ENCODE measurements at regions not wholly inside any gene's neighbourhood (a gene's known extent, or its start where the extent isn't known, plus 50 kb on each side); places are given as distances from the start of the nearest gene placed in this dataset.
"Not testable (repeated sequence)": the region's sequence is repeated elsewhere in the genome, so short reads cannot be mapped to it uniquely, and the experiment has no call there.

DNA sequence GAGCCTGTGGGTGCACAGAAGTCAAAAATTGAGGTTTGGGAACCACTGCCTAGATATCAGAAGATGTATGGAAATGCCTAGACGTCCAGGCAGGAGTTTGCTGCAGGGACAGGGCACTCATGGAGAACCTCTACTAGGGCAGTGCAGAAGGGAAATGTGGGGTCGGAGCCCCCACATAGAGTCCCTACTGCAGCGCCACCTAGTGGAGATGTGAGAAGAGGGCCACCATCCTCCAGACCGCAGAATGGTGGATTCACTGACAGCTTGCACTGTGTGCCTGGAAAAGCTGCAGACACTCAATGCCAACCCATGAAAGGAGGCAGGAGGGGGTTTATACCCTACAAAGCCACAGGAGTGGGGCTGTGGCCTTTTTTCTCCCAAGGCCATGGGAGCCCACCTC lies 159.0 kb upstream of the ROPN1B start:
- intact Hi-C loops (cut with micrococcal nuclease); POLR2A ChIA-PET (ENCODE audit: unreplicated experiment); H3K9me3 ChIP-seq (ENCODE audit: low read length): not testable (repeated sequence)

GRCh38 chr3:125822175-125822574 lies 146.8 kb upstream of the ROPN1B start:
- CTCF ChIA-PET; H3K36me3 ChIP-seq (ENCODE audit: low read depth, low read length); H4K20me1 ChIP-seq (ENCODE audit: low read length); H3K4me1 ChIP-seq (ENCODE audit: insufficient read depth, low read length); H3K9me2 ChIP-seq (replicated peaks; ENCODE audit: low read length); H3K9ac ChIP-seq (ENCODE audit: low read length); H3K27ac ChIP-seq (ENCODE audit: low read length); H3K27me3 ChIP-seq (ENCODE audit: low read length); H3F3A ChIP-seq (ENCODE audit: low read length, unreplicated experiment); BruUV-seq (replicated peaks); intact Hi-C loops (cut with micrococcal nuclease); H3K9me3 ChIP-seq (ENCODE audit: low read length); H3K79me2 ChIP-seq (ENCODE audit: low read length); H3K4me2 ChIP-seq (ENCODE audit: low read length); ATAC-seq; H3K4me3 ChIP-seq (ENCODE audit: low read length); H2AFZ ChIP-seq (ENCODE audit: low read length); POLR2A ChIA-PET (ENCODE audit: unreplicated experiment): not testable (repeated sequence)
- peak; percentile 60 for DNase-seq

More for the DNA sequence above, 159.0 kb upstream of the ROPN1B start:
- H3K79me2 ChIP-seq (ENCODE audit: low read length); CTCF ChIA-PET; H3K4me2 ChIP-seq (ENCODE audit: low read length); H3K4me1 ChIP-seq (ENCODE audit: insufficient read depth, low read length); H3K27ac ChIP-seq (ENCODE audit: low read length); H3K9ac ChIP-seq (ENCODE audit: low read length); DNase-seq; H4K20me1 ChIP-seq (ENCODE audit: low read length); H3K4me3 ChIP-seq (ENCODE audit: low read length); H3K9me2 ChIP-seq (replicated peaks; ENCODE audit: low read length); BruUV-seq (replicated peaks); H3K36me3 ChIP-seq (ENCODE audit: low read depth, low read length); H3F3A ChIP-seq (ENCODE audit: low read length, unreplicated experiment); ATAC-seq; H3K27me3 ChIP-seq (ENCODE audit: low read length); H2AFZ ChIP-seq (ENCODE audit: low read length): not testable (repeated sequence)

GRCh38 chr3:125831005-125831750 lies 137.8 kb upstream of the ROPN1B start:
- H3K9me2 ChIP-seq (replicated peaks; ENCODE audit: low read length); H3F3A ChIP-seq (ENCODE audit: low read length, unreplicated experiment); BruUV-seq (replicated peaks); H3K27me3 ChIP-seq (ENCODE audit: low read length); ATAC-seq; H3K27ac ChIP-seq (ENCODE audit: low read length); H4K20me1 ChIP-seq (ENCODE audit: low read length); H3K4me2 ChIP-seq (ENCODE audit: low read length); H2AFZ ChIP-seq (ENCODE audit: low read length); POLR2A ChIA-PET (ENCODE audit: unreplicated experiment); H3K36me3 ChIP-seq (ENCODE audit: low read depth, low read length); H3K9me3 ChIP-seq (ENCODE audit: low read length); H3K4me3 ChIP-seq (ENCODE audit: low read length); DNase-seq; H3K79me2 ChIP-seq (ENCODE audit: low read length); H3K9ac ChIP-seq (ENCODE audit: low read length); intact Hi-C loops (cut with micrococcal nuclease); CTCF ChIA-PET; H3K4me1 ChIP-seq (ENCODE audit: insufficient read depth, low read length): not testable (repeated sequence)

GRCh38 chr3:125835562-125835961 lies 133.4 kb upstream of the ROPN1B start:
- H4K20me1 ChIP-seq (ENCODE audit: low read length); POLR2A ChIA-PET (ENCODE audit: unreplicated experiment); CTCF ChIA-PET; H3K79me2 ChIP-seq (ENCODE audit: low read length); H3K9me3 ChIP-seq (ENCODE audit: low read length); DNase-seq; H3K36me3 ChIP-seq (ENCODE audit: low read depth, low read length); H3K27me3 ChIP-seq (ENCODE audit: low read length); H3K4me3 ChIP-seq (ENCODE audit: low read length); H3K27ac ChIP-seq (ENCODE audit: low read length); H3F3A ChIP-seq (ENCODE audit: low read length, unreplicated experiment); H2AFZ ChIP-seq (ENCODE audit: low read length); H3K4me1 ChIP-seq (ENCODE audit: insufficient read depth, low read length); H3K9me2 ChIP-seq (replicated peaks; ENCODE audit: low read length); H3K9ac ChIP-seq (ENCODE audit: low read length); intact Hi-C loops (cut with micrococcal nuclease); BruUV-seq (replicated peaks); ATAC-seq; H3K4me2 ChIP-seq (ENCODE audit: low read length): not testable (repeated sequence)

DNA sequence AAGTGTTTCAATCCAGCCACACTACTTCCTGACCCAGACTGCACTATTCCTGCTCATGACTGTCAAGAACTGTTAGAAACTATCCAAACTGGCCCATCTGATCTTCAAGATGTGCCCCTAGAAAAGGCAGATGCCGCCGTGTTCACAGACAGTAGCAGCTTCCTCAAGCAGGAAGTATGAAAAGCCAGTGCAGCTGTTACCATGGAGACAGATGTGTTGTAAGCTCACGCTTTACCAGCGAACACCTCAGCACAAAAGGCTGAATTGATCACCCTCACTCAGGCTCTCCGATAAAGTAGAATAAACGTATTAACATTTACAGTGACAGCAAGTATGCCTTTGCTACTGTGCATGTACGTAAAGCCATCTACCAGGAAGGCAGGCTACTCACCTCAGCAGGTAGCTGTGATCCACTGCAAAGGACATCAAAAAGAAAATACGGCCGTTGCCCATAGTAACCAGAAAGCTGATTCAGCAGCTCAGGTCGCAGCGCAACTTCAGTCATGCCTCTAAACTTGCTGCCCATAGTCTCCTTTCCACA lies 132.9 kb upstream of the ROPN1B start:
- H3K4me2 ChIP-seq (ENCODE audit: low read length); H3F3A ChIP-seq (ENCODE audit: low read length, unreplicated experiment); H3K79me2 ChIP-seq (ENCODE audit: low read length); H3K4me3 ChIP-seq (ENCODE audit: low read length); H3K9ac ChIP-seq (ENCODE audit: low read length); DNase-seq; H3K9me2 ChIP-seq (replicated peaks; ENCODE audit: low read length); POLR2A ChIA-PET (ENCODE audit: unreplicated experiment); H3K27me3 ChIP-seq (ENCODE audit: low read length); H4K20me1 ChIP-seq (ENCODE audit: low read length); H3K27ac ChIP-seq (ENCODE audit: low read length); intact Hi-C loops (cut with micrococcal nuclease); BruUV-seq (replicated peaks); H3K36me3 ChIP-seq (ENCODE audit: low read depth, low read length); CTCF ChIA-PET; H3K9me3 ChIP-seq (ENCODE audit: low read length); H3K4me1 ChIP-seq (ENCODE audit: insufficient read depth, low read length); H2AFZ ChIP-seq (ENCODE audit: low read length); ATAC-seq: not testable (repeated sequence)

DNA sequence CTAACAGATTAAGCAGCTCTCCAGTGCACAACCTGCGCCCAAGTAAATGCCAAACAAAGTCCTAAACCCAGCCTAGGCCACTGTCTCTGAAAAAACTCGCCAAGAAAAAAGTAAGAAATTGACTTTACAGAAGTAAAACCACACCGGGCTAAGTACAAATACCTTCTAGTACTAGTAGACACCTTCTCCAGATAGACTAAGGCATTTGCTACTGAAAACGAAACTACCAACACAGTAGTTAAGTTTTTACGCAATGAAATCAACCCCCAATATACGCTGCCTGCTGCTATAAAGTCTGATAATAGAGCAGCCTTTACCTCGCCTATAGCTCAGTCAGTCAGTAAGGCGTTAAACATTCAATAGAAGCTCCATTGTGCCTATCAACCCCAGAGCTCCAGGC lies 132.2 kb upstream of the ROPN1B start:
- H3K9me2 ChIP-seq (replicated peaks; ENCODE audit: low read length); H3K9me3 ChIP-seq (ENCODE audit: low read length); H3K4me3 ChIP-seq (ENCODE audit: low read length); H3K36me3 ChIP-seq (ENCODE audit: low read depth, low read length); H3K9ac ChIP-seq (ENCODE audit: low read length); ATAC-seq; intact Hi-C loops (cut with micrococcal nuclease); H3K4me2 ChIP-seq (ENCODE audit: low read length); H3F3A ChIP-seq (ENCODE audit: low read length, unreplicated experiment); BruUV-seq (replicated peaks); H4K20me1 ChIP-seq (ENCODE audit: low read length); H2AFZ ChIP-seq (ENCODE audit: low read length); POLR2A ChIA-PET (ENCODE audit: unreplicated experiment); CTCF ChIA-PET; H3K27me3 ChIP-seq (ENCODE audit: low read length); H3K4me1 ChIP-seq (ENCODE audit: insufficient read depth, low read length); H3K27ac ChIP-seq (ENCODE audit: low read length); H3K79me2 ChIP-seq (ENCODE audit: low read length); DNase-seq: not testable (repeated sequence)

GRCh38 chr3:125838857-125839256 lies 130.1 kb upstream of the ROPN1B start:
- H3K9me2 ChIP-seq (replicated peaks; ENCODE audit: low read length); H3K4me1 ChIP-seq (ENCODE audit: insufficient read depth, low read length); H3K4me2 ChIP-seq (ENCODE audit: low read length); intact Hi-C loops (cut with micrococcal nuclease); H3K79me2 ChIP-seq (ENCODE audit: low read length); H3K36me3 ChIP-seq (ENCODE audit: low read depth, low read length); ATAC-seq; H3K27me3 ChIP-seq (ENCODE audit: low read length); POLR2A ChIA-PET (ENCODE audit: unreplicated experiment); H2AFZ ChIP-seq (ENCODE audit: low read length); CTCF ChIA-PET; BruUV-seq (replicated peaks); DNase-seq; H3F3A ChIP-seq (ENCODE audit: low read length, unreplicated experiment); H3K4me3 ChIP-seq (ENCODE audit: low read length); H4K20me1 ChIP-seq (ENCODE audit: low read length); H3K9me3 ChIP-seq (ENCODE audit: low read length); H3K27ac ChIP-seq (ENCODE audit: low read length); H3K9ac ChIP-seq (ENCODE audit: low read length): not testable (repeated sequence)
